HG02798 (cell line): ENCODE measurements at regions not wholly inside any gene's neighbourhood (a gene's known extent, or its start where the extent isn't known, plus 50 kb on each side); places are given as distances from the start of the nearest gene placed in this dataset.

Source experiments
- ATAC-seq: cut with Tn5 transposase; IDR thresholded peaks from one replicate; pipeline ENCODE4 v1.9.1; 2021; ENCODE audit warnings: mild to moderate bottlenecking; ENCODE audit not compliant: unreplicated experiment, poor library complexity

GRCh38 chr1:4530166-4530785 lies 124.1 kb upstream of the AJAP1 start:
- ATAC-seq = no peak

GRCh38 chr1:4531842-4532241 lies 122.6 kb upstream of the AJAP1 start:
- ATAC-seq = no peak

- no peak for ATAC-seq
Measured at GRCh38 chr1:4532656-4533055, 121.8 kb upstream of the AJAP1 start.

- ATAC-seq = no peak
Measured at GRCh38 chr1:4546911-4547310, 107.5 kb upstream of the AJAP1 start.

- ATAC-seq = no peak
Measured at GRCh38 chr1:4549930-4550329, 104.5 kb upstream of the AJAP1 start.

GRCh38 chr1:4550941-4551340 lies 103.5 kb upstream of the AJAP1 start:
- no peak for ATAC-seq

GRCh38 chr1:4551706-4552105 lies 102.7 kb upstream of the AJAP1 start:
- ATAC-seq = no peak

GRCh38 chr1:4553761-4554160 lies 100.6 kb upstream of the AJAP1 start:
- ATAC-seq = no peak

GRCh38 chr1:4554271-4554865 lies 100.0 kb upstream of the AJAP1 start:
- ATAC-seq = no peak

- ATAC-seq = no peak
Measured at GRCh38 chr1:4557949-4558348, 96.5 kb upstream of the AJAP1 start.

- ATAC-seq = no peak
Measured at GRCh38 chr1:4561205-4561604, 93.2 kb upstream of the AJAP1 start.

- no peak for ATAC-seq
Measured at GRCh38 chr1:4562321-4562720, 92.1 kb upstream of the AJAP1 start.

GRCh38 chr1:4563586-4563985 lies 90.8 kb upstream of the AJAP1 start:
- no peak for ATAC-seq

- ATAC-seq = no peak
Measured at GRCh38 chr1:4564051-4564450, 90.4 kb upstream of the AJAP1 start.

GRCh38 chr1:4565166-4565565 lies 89.2 kb upstream of the AJAP1 start:
- ATAC-seq = no peak

- no peak for ATAC-seq
Measured at GRCh38 chr1:4565801-4566449, 88.5 kb upstream of the AJAP1 start.

GRCh38 chr1:4571263-4571662 lies 83.1 kb upstream of the AJAP1 start:
- no peak for ATAC-seq

GRCh38 chr1:4573526-4573925 lies 80.9 kb upstream of the AJAP1 start:
- no peak for ATAC-seq

GRCh38 chr1:4581807-4582206 lies 72.6 kb upstream of the AJAP1 start:
- no peak for ATAC-seq

GRCh38 chr1:4584449-4584848 lies 70.0 kb upstream of the AJAP1 start:
- no peak for ATAC-seq

GRCh38 chr1:4585216-4585615 lies 69.2 kb upstream of the AJAP1 start:
- no peak for ATAC-seq

- ATAC-seq = no peak
Measured at GRCh38 chr1:4585705-4586104, 68.7 kb upstream of the AJAP1 start.
